ENCODE measurements at regions not wholly inside any gene's neighbourhood (a gene's known extent, or its start where the extent isn't known, plus 50 kb on each side); places are given as distances from the start of the nearest gene placed in this dataset.

GRCh38 chr11:23759489-23759888 is 737.4 kb upstream of the LUZP2 start:
- TF ChIP-seq CTCF (conservative IDR thresholded peaks at IDR 0.05; ENCODE audit: low read depth, low read length) (no peak), EZH2 (IDR thresholded peaks at IDR 0.05; ENCODE audit: borderline replicate concordance, low read depth, low read length, poor library complexity, severe bottlenecking) (no peak)
- no peaks in the 10 kb centered on the region for H3K36me3 ChIP-seq (ENCODE audit: insufficient read depth, low read length, poor library complexity, severe bottlenecking)
- ChIA-PET CTCF (no interaction called here), POLR2A (ENCODE audit: low non-redundant PET) (interaction anchor here (0.6 kb wide), 1 partner anchor 192 kb away, joined by 3 read pairs; no protein-coding TSS in a partner anchor)
- BruUV-seq (replicated peaks), result no TSS peak
- H3K4me1 ChIP-seq (ENCODE audit: insufficient read depth, low read length, poor library complexity, severe bottlenecking), result no peaks in the 10 kb centered on the region
- no peaks in the 10 kb centered on the region for H3K27me3 ChIP-seq (replicated peaks; ENCODE audit: insufficient read depth, low read depth, low read length, poor library complexity)
- peaks cover 10% of the 10 kb centered on the region for H3K9me3 ChIP-seq (ENCODE audit: low read depth, low read length, poor library complexity, severe bottlenecking)
- no peak overlapping the region for H3K27ac ChIP-seq (ENCODE audit: low read depth, low read length, poor library complexity, severe bottlenecking)
- no peak for DNase-seq (ENCODE audit: low spot score)
- intact Hi-C loops (cut with micrococcal nuclease; ENCODE audit: unreplicated experiment), result no loop called here
- no peak overlapping the region for H3K4me3 ChIP-seq (ENCODE audit: low read depth, low read length, poor library complexity, severe bottlenecking)

- TF ChIP-seq CTCF (conservative IDR thresholded peaks at IDR 0.05; ENCODE audit: low read depth, low read length) (no peak), EZH2 (IDR thresholded peaks at IDR 0.05; ENCODE audit: borderline replicate concordance, low read depth, low read length, poor library complexity, severe bottlenecking) (no peak)
- ChIA-PET CTCF (no interaction called here), POLR2A (ENCODE audit: low non-redundant PET) (no interaction called here)
- H3K4me3 ChIP-seq (ENCODE audit: low read depth, low read length, poor library complexity, severe bottlenecking), result no peak overlapping the region
- H3K27ac ChIP-seq (ENCODE audit: low read depth, low read length, poor library complexity, severe bottlenecking), result no peak overlapping the region
- DNase-seq (ENCODE audit: low spot score), result no peak
- peaks cover 20% of the 10 kb centered on the region for H3K9me3 ChIP-seq (ENCODE audit: low read depth, low read length, poor library complexity, severe bottlenecking)
- no peaks in the 10 kb centered on the region for H3K27me3 ChIP-seq (replicated peaks; ENCODE audit: insufficient read depth, low read depth, low read length, poor library complexity)
- H3K4me1 ChIP-seq (ENCODE audit: insufficient read depth, low read length, poor library complexity, severe bottlenecking), result no peaks in the 10 kb centered on the region
- no TSS peak for BruUV-seq (replicated peaks)
- H3K36me3 ChIP-seq (ENCODE audit: insufficient read depth, low read length, poor library complexity, severe bottlenecking), result no peaks in the 10 kb centered on the region
- intact Hi-C loops (cut with micrococcal nuclease; ENCODE audit: unreplicated experiment), result no loop called here
These were observed 732.6 kb upstream of the LUZP2 start for GRCh38 chr11:23764286-23764685.

- no TSS peak for BruUV-seq (replicated peaks)
- no peaks in the 10 kb centered on the region for H3K36me3 ChIP-seq (ENCODE audit: insufficient read depth, low read length, poor library complexity, severe bottlenecking)
- H3K4me3 ChIP-seq (ENCODE audit: low read depth, low read length, poor library complexity, severe bottlenecking), result no peak overlapping the region
- H3K27me3 ChIP-seq (replicated peaks; ENCODE audit: insufficient read depth, low read depth, low read length, poor library complexity), result no peaks in the 10 kb centered on the region
- no peak for DNase-seq (ENCODE audit: low spot score)
- intact Hi-C loops (cut with micrococcal nuclease; ENCODE audit: unreplicated experiment), result no loop called here
- ChIA-PET POLR2A (ENCODE audit: low non-redundant PET) (no interaction called here), CTCF (no interaction called here)
- no peak overlapping the region for H3K27ac ChIP-seq (ENCODE audit: low read depth, low read length, poor library complexity, severe bottlenecking)
- H3K4me1 ChIP-seq (ENCODE audit: insufficient read depth, low read length, poor library complexity, severe bottlenecking), result no peaks in the 10 kb centered on the region
- H3K9me3 ChIP-seq (ENCODE audit: low read depth, low read length, poor library complexity, severe bottlenecking), result peaks cover 20% of the 10 kb centered on the region
- TF ChIP-seq CTCF (conservative IDR thresholded peaks at IDR 0.05; ENCODE audit: low read depth, low read length) (no peak), EZH2 (IDR thresholded peaks at IDR 0.05; ENCODE audit: borderline replicate concordance, low read depth, low read length, poor library complexity, severe bottlenecking) (no peak)
These were observed 731.1 kb upstream of the LUZP2 start for GRCh38 chr11:23765682-23766252.
